ENCODE measurements at regions not wholly inside any gene's neighbourhood (a gene's known extent, or its start where the extent isn't known, plus 50 kb on each side); places are given as distances from the start of the nearest gene placed in this dataset.

DNA sequence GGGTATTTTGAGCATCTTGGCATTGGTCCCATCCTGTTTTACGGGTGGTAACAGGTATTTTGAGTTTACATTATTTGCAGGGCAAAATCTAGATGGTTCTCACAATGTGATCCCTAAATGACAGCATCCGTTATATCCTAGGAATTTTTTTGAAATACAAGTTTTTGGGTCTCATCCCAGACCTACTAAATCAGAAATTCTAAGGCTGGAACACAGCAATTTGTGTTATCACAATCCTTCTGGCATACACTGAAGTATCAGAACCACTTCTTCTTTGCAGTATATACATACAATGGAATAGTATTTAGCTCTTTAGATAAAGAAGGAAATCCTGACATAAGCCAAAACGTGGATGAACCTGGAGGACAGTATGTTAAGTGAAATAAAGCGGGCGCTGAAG lies 104.1 kb upstream of the LSM6 start:
- Histone ChIP-seq H2BK20ac (ENCODE audit: low read length) (no peak overlapping the region), H3K9ac (replicated peaks in 1 of 4; ENCODE audit: extremely low read depth in 1 of 4, low read depth in 3 of 4, low read length in 3 of 4) (no peak overlapping the region), H3K23ac (ENCODE audit: insufficient read length) (no peak overlapping the region), H3K9me3 (ENCODE audit: insufficient read depth in 2 of 2, low read depth in 1 of 2, low read length in 1 of 2) (no peaks in the 10 kb centered on the region), H3K4me3 (ENCODE audit: extremely low read depth in 1 of 4, insufficient read depth in 2 of 4, low read depth in 3 of 4, low read length in 4 of 4) (no peak overlapping the region), H4K5ac (ENCODE audit: insufficient read length, low read depth, low read length) (no peak overlapping the region), H3K27ac (ENCODE audit: low read depth, low read length) (no peak overlapping the region), H2BK5ac (ENCODE audit: low read depth, low read length) (no peak overlapping the region), H2BK12ac (ENCODE audit: low read depth, low read length) (no peak overlapping the region), H3K18ac (ENCODE audit: extremely low read depth, low read length) (no peak overlapping the region), H2BK15ac (ENCODE audit: low read length) (no peak overlapping the region), H3K27me3 (replicated peaks in 1 of 4; ENCODE audit: control insufficient read depth in 3 of 4, extremely low read depth in 1 of 4, insufficient read depth in 3 of 4, low read length in 3 of 4) (no peaks in the 10 kb centered on the region), H3K36me3 (ENCODE audit: control insufficient read depth in 2 of 4, insufficient read depth in 4 of 4, low read length in 3 of 4) (no peaks in the 10 kb centered on the region), H2BK120ac (replicated peaks; ENCODE audit: low read depth, low read length) (no peak overlapping the region), H3K4me2 (ENCODE audit: insufficient read depth in 1 of 2, low read depth in 2 of 2, low read length in 2 of 2) (no peak overlapping the region), H3K23me2 (ENCODE audit: low read depth, low read length) (no peaks in the 10 kb centered on the region; the same call in 1 of the 2 replicates), H2AFZ (ENCODE audit: low read length) (no peak overlapping the region), H4K8ac (ENCODE audit: extremely low read depth, insufficient read depth, low read length) (no peak overlapping the region), H3K4ac (replicated peaks; ENCODE audit: insufficient read length, low read depth, low read length) (no peak overlapping the region), H3K79me2 (ENCODE audit: control insufficient read depth in 1 of 2, insufficient read depth in 2 of 2, low read length in 2 of 2) (no peaks in the 10 kb centered on the region), H3K4me1 (replicated peaks in 1 of 4; ENCODE audit: control insufficient read depth in 3 of 4, insufficient read depth in 4 of 4, low read length in 3 of 4) (peaks cover 0 to 2% (median 0%) of the 10 kb centered on the region in 4 experiments; a peak in 1 of 7 replicates), H3K56ac (replicated peaks; ENCODE audit: insufficient read length, low read depth, low read length) (no peak overlapping the region), H2AK5ac (ENCODE audit: low read depth, low read length) (no peak overlapping the region), H4K20me1 (replicated peaks in 1 of 2; ENCODE audit: control insufficient read depth in 1 of 2, insufficient read depth in 2 of 2, low read length in 2 of 2) (no peaks in the 10 kb centered on the region), H3K79me1 (ENCODE audit: low read depth, low read length) (no peaks in the 10 kb centered on the region), H3K14ac (ENCODE audit: insufficient read length) (no peak overlapping the region), H4K91ac (replicated peaks; ENCODE audit: insufficient read length, low read length) (no peak overlapping the region)
- whole genome bisulfite sequencing, 2 experiments (ENCODE audit: extremely low coverage in 1 of 2, insufficient coverage in 1 of 2, insufficient read length in 1 of 2, insufficient replicate concordance in 2 of 2, low coverage in 1 of 2, low lambda C conversion rate in 2 of 2, missing lambda C conversion rate in 1 of 2): 85% methylated on average over 5 of the region's 5 CpGs; no CpG with 5 or more reads in 1 of the 2 experiments
- TF ChIP-seq RXRA (IDR thresholded peaks at IDR 0.05; ENCODE audit: insufficient read depth, low read depth, low read length): no peak
- TF ChIP-seq CREB1 (IDR thresholded peaks at IDR 0.05): no peak
- no peak for TF ChIP-seq BRCA1 (IDR thresholded peaks at IDR 0.05; ENCODE audit: low read depth, low read length)
- CTCF ChIA-PET (ENCODE audit: partially characterized antibody): no interaction called here
- POLR2A ChIA-PET (ENCODE audit: partially characterized antibody): no interaction called here
- DNase-seq (ENCODE audit: low read depth in 1 of 2, low spot score in 2 of 2) (no peak), FAIRE-seq (no peak)

Data from H1 (cell line).